ENCODE measurements at regions not wholly inside any gene's neighbourhood (a gene's known extent, or its start where the extent isn't known, plus 50 kb on each side); places are given as distances from the start of the nearest gene placed in this dataset.

GRCh38 chr3:96264701-96265100 is 549.7 kb upstream of the EPHA6 start:
- TF ChIP-seq, protein P1, sequence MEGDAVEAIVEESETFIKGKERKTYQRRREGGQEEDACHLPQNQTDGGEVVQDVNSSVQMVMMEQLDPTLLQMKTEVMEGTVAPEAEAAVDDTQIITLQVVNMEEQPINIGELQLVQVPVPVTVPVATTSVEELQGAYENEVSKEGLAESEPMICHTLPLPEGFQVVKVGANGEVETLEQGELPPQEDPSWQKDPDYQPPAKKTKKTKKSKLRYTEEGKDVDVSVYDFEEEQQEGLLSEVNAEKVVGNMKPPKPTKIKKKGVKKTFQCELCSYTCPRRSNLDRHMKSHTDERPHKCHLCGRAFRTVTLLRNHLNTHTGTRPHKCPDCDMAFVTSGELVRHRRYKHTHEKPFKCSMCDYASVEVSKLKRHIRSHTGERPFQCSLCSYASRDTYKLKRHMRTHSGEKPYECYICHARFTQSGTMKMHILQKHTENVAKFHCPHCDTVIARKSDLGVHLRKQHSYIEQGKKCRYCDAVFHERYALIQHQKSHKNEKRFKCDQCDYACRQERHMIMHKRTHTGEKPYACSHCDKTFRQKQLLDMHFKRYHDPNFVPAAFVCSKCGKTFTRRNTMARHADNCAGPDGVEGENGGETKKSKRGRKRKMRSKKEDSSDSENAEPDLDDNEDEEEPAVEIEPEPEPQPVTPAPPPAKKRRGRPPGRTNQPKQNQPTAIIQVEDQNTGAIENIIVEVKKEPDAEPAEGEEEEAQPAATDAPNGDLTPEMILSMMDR (IDR thresholded peaks at IDR 0.05; ENCODE audit: extremely low read depth in 1 of 2, insufficient read depth in 1 of 2, low read depth in 1 of 2, low read length in 2 of 2), result no peak
- TF ChIP-seq POLR2A (IDR thresholded peaks at IDR 0.05; ENCODE audit: low read depth, low read length) (no peak), JUN (IDR thresholded peaks at IDR 0.05; ENCODE audit: borderline replicate concordance, insufficient read depth, insufficient read length, low read depth) (no peak), EZH2 (IDR thresholded peaks at IDR 0.05; ENCODE audit: borderline replicate concordance, low read depth, low read length, severe bottlenecking) (no peak), POLR2AphosphoS5 (IDR thresholded peaks at IDR 0.05; ENCODE audit: insufficient read depth, low read depth, low read length) (no peak)

Data from endothelial cell of umbilical vein (primary cell).